IgD-negative memory B cell (primary cell): ENCODE measurements at regions not wholly inside any gene's neighbourhood (a gene's known extent, or its start where the extent isn't known, plus 50 kb on each side); places are given as distances from the start of the nearest gene placed in this dataset.

ENCODE experiments used
- H3K27ac Mint-ChIP-seq, 3 donors: one replicate each; pipeline ENCODE4 v1.8.0; 2020 to 2022; ENCODE audit warnings: mild to moderate bottlenecking in 3 of 3, mixed read lengths in 3 of 3, moderate library complexity in 1 of 3
- H3K27me3 Mint-ChIP-seq: one replicate; pipeline ENCODE4 v1.8.0; 2021; ENCODE audit warnings: mixed read lengths
- H3K36me3 Mint-ChIP-seq: one replicate; pipeline ENCODE4 v1.8.0; 2020; ENCODE audit warnings: mild to moderate bottlenecking, mixed read lengths
- H3K4me1 Mint-ChIP-seq, 3 donors: one replicate each; pipeline ENCODE4 v1.8.0; 2020 to 2022; ENCODE audit warnings: mixed read lengths in 3 of 3, mild to moderate bottlenecking in 1 of 3
- H3K4me3 Mint-ChIP-seq, 4 donors: one replicate each; pipeline ENCODE4 v1.8.0; 2020 to 2022; ENCODE audit warnings: mild to moderate bottlenecking in 4 of 4, mixed read lengths in 4 of 4, moderate library complexity in 3 of 4
- H3K9me3 Mint-ChIP-seq, 3 donors: one replicate each; pipeline ENCODE4 v1.8.0; 2020 to 2021; ENCODE audit warnings: mixed read lengths in 3 of 3, mild to moderate bottlenecking in 1 of 3

DNA sequence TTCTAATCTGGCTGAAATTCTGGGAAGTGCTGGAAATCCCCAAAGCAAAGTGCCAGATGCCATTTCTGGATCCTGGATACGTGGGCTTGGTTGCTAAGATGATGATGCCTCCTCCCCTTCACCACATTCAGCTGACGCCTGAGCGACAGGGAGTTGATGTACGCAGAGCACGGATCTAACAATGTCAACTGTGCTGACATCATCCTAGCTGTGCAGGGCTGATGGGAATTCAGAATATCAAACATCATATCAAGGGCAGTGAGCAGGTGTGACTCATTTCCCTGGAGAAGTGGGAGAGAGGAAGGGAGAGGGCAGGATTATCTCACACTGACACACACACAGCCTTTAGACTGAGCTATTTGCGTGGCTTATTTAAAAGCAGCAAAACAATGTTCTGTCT, 92.6 kb upstream of the ZBTB20 start:
- no peaks in the 10 kb centered on the region for H3K36me3 Mint-ChIP-seq

DNA sequence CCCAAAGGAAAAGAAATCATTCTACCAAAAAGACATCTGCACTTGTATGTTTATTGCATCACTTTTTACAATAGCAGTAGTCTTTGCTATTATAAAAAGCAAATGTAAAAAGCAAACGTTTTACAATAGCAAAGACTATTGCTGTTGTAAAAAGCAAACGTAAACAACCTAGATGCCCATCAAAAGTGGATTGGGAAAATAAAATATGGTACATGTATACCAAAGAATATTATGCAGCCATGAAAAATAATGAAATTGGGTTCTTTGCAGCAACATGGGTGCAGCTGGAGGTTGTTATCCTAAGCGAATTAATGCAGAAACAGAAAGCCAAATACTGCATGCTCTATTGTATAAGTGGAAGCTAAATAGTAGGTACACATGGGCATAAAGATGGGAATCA, 97.3 kb upstream of the ZBTB20 start:
- H3K4me1 Mint-ChIP-seq: no peaks in the 10 kb centered on the region
- H3K4me3 Mint-ChIP-seq: no peak overlapping the region
- no peak overlapping the region for H3K27ac Mint-ChIP-seq
- H3K36me3 Mint-ChIP-seq: no peaks in the 10 kb centered on the region
- H3K27me3 Mint-ChIP-seq: peaks cover 5% of the 10 kb centered on the region
- peaks cover 2 to 6% (median 3%) of the 10 kb centered on the region in 3 donors for H3K9me3 Mint-ChIP-seq

More for the DNA sequence above, 92.6 kb upstream of the ZBTB20 start:
- H3K4me3 Mint-ChIP-seq: no peak overlapping the region
- H3K27ac Mint-ChIP-seq: no peak overlapping the region
- H3K9me3 Mint-ChIP-seq: peaks cover 2 to 6% (median 3%) of the 10 kb centered on the region in 3 donors
- H3K27me3 Mint-ChIP-seq: peaks cover 2% of the 10 kb centered on the region
- no peaks in the 10 kb centered on the region for H3K4me1 Mint-ChIP-seq

DNA sequence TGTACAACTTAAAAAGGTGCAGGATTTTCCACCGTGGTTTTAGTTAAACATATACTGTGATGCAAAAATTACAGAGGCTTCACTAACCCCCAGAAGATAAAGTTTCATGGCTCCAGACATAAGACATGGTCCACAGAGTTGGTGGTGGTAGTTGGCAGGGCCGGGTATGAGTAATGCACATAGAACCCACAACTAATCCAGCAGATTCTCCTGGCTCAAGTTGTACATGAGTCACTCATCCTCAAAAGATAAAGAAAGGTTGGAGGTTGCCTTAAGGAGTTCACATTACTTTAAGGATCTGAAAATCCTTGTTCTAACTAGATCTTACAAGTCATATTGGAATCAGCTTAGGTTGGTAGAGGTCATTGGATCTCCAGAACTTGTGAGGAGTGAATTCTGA, 98.3 kb upstream of the ZBTB20 start:
- H3K9me3 Mint-ChIP-seq: peaks cover 2 to 6% (median 3%) of the 10 kb centered on the region in 3 donors
- H3K4me1 Mint-ChIP-seq: no peaks in the 10 kb centered on the region
- no peaks in the 10 kb centered on the region for H3K36me3 Mint-ChIP-seq
- H3K27ac Mint-ChIP-seq: no peak overlapping the region
- peaks cover 4% of the 10 kb centered on the region for H3K27me3 Mint-ChIP-seq
- no peak overlapping the region for H3K4me3 Mint-ChIP-seq

DNA sequence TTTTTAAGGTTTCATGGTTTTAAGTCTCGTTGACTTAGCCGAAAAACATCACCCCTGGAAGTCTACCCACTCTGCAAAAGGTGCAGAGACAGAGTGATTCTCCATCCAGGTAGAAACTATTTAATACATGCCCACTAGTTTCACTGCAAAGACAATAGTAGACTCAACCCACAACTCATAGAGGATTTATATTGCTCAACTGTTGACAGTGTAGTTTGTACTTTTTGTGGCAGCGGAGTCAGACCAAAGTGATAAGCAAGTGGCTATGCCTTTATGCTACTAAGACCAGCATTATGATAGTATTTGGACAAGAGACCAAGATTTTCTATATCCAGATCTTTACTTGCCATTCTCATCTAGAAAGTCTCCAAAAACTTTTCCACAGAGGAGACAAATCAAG, 98.8 kb upstream of the ZBTB20 start:
- H3K9me3 Mint-ChIP-seq: peaks cover 2 to 6% (median 3%) of the 10 kb centered on the region in 3 donors
- peaks cover 3% of the 10 kb centered on the region for H3K27me3 Mint-ChIP-seq
- no peak overlapping the region for H3K27ac Mint-ChIP-seq
- no peak overlapping the region for H3K4me3 Mint-ChIP-seq
- H3K36me3 Mint-ChIP-seq: no peaks in the 10 kb centered on the region
- no peaks in the 10 kb centered on the region for H3K4me1 Mint-ChIP-seq

DNA sequence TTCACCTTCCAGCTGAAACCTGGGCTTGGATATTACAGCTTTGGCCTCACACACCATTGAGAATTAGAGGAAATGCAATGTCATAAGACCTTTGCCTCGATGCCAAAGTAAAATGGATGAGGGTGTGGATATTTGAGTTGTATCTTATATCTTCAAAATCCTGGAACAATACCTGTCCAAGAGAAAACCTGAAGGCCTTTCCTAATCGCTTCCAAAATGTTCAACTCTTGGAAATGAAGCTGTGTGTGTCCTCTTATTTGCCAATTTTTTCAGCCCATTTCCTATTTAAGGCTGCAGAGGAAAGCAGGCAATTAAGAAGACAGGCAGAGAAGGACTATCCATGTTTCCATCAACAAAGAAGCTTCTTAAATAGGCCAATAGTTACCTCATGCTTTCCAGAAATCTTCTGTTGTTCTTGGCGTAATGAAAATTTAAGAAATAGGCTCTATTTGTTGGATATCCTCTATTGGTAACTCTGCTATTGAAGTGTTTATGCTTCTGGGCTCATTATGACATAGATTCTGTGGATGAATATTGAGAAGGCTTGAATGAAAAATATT, 99.5 kb upstream of the ZBTB20 start:
- no peak overlapping the region for H3K4me3 Mint-ChIP-seq
- H3K27ac Mint-ChIP-seq: no peak overlapping the region
- H3K36me3 Mint-ChIP-seq: no peaks in the 10 kb centered on the region
- H3K27me3 Mint-ChIP-seq: peaks cover 3% of the 10 kb centered on the region
- H3K4me1 Mint-ChIP-seq: no peaks in the 10 kb centered on the region
- H3K9me3 Mint-ChIP-seq: peaks cover 2 to 6% (median 3%) of the 10 kb centered on the region in 3 donors

DNA sequence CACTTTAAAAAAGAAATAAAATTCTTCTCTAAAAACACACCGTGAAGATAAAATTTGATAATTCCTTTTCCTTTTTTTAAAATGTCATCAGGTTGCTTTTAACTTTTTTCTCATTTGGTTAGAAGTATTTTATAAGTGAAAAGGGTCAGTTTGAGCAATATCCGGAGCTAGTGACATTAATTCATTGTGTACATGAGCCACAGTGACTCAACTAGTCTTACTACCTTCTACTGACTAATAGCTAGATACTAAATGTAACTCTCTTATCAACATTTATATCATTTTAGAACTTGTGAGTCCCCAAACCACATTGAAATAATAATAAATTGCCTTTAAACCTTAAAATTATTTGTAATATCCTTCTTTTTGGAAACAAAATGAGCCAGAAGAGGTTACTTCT, 101.2 kb upstream of the ZBTB20 start:
- peaks cover 3% of the 10 kb centered on the region for H3K27me3 Mint-ChIP-seq
- H3K27ac Mint-ChIP-seq: no peak overlapping the region
- peaks cover 0 to 1% (median 0%) of the 10 kb centered on the region in 3 donors for H3K4me1 Mint-ChIP-seq
- H3K9me3 Mint-ChIP-seq: peaks cover 0 to 3% (median 3%) of the 10 kb centered on the region in 3 donors
- no peaks in the 10 kb centered on the region for H3K36me3 Mint-ChIP-seq
- H3K4me3 Mint-ChIP-seq: no peak overlapping the region

DNA sequence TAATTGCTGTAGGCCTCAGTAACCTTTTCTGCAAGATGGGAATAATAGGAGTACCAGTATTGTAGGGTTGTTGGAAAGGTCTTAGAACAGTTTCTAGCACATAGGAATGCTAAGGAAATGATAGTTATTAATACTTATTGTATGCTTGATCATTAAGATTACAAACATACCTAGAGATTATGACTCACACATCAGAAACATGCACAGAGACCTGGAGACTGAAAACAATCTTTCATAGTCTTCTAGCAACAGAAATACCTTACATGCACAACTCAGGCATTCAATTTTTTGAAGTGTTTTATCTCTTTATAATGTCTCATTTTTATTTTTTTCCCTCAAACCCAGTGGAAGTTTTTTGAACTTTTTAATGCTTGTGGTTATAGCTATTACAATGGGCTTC, 104.4 kb upstream of the ZBTB20 start:
- Mint-ChIP-seq H3K9me3 (peaks cover 0 to 4% (median 4%) of the 10 kb centered on the region in 3 donors), H3K4me1 (peaks cover 0 to 1% (median 0%) of the 10 kb centered on the region in 3 donors), H3K4me3 (no peak overlapping the region), H3K27me3 (peaks cover 1% of the 10 kb centered on the region), H3K27ac (no peak overlapping the region), H3K36me3 (peaks cover 3% of the 10 kb centered on the region)

DNA sequence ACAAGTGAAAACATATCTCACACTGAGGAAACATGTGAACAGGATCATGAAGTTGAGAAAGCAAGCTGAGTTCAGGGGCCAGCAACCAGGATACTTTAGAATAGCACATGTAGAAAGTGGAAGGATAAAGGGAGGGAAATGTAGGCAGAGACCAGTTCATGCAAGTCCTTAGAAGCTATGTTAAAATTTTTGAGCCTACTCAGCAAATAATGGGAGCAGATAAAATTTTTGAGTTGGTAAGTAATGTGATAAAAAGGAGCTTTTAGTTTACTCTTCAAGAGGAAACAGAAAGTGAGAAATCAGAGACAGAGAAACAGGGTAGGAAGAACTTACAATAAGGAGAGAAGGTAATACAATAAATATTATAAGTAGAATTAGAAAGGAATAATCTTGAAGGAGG, 105.6 kb upstream of the ZBTB20 start:
- H3K4me1 Mint-ChIP-seq: peaks cover 0 to 1% (median 0%) of the 10 kb centered on the region in 3 donors
- H3K27me3 Mint-ChIP-seq: peaks cover 1% of the 10 kb centered on the region
- H3K9me3 Mint-ChIP-seq: peaks cover 8 to 9% (median 9%) of the 10 kb centered on the region in 3 donors
- no peak overlapping the region for H3K27ac Mint-ChIP-seq
- peaks cover 3% of the 10 kb centered on the region for H3K36me3 Mint-ChIP-seq
- H3K4me3 Mint-ChIP-seq: no peak overlapping the region

DNA sequence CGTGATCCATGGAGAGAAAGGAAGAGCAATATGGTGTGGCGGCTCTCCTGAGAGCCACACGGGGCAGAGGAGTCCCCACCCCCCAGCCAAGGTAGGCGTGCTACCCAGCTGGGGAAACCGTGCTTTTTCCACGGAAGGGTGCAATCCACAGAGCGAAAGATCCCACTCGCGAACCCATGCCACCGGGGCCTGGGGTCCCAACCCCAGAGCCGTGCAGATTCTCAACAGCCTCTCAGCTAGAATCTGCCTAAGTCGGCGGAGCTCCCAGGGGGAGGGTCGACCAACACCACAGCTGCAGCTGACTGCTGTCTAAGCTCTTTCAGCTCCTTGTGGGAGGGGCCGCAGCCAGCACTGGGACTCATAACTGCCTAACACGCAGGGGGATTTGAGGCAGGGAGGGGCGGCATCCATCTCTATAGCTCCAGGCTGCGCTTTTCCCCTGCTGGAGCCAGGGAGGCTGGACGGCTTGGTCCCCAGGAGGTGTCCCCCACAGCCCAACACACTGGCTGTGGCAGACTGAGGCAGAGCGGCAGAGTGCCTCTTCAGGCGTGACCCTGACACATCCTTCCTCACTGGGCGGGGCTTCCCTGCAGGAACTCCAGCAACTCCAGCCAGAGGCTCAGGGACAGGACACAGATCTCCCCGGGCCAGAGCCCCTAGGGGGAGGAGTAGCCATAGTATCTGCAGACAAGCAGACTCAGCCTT, 107.6 kb upstream of the ZBTB20 start:
- peaks cover 8 to 9% (median 9%) of the 10 kb centered on the region in 3 donors for H3K9me3 Mint-ChIP-seq
- H3K4me1 Mint-ChIP-seq: peaks cover 0 to 1% (median 0%) of the 10 kb centered on the region in 3 donors
- peaks cover 3% of the 10 kb centered on the region for H3K36me3 Mint-ChIP-seq
- H3K27ac Mint-ChIP-seq: no peak overlapping the region
- H3K4me3 Mint-ChIP-seq: no peak overlapping the region
- no peaks in the 10 kb centered on the region for H3K27me3 Mint-ChIP-seq

DNA sequence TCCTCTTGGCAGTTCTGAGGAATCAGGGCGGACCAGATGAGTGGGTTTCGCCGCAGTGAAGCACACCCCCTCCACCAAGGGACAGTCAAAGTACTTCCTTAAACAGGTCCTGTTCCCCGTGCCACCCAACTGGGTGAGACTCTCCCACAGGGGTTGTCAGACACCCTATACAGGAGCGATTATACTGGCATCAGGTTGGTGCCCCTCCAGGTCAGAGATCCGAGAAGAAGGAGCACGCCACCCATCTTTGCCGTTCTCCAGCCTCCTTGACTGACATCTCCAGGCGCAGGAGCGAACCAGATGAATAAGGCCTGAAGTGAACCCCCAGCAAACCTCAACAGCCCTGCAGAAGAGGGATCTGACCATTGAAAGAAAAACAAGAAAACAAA, 108.1 kb upstream of the ZBTB20 start:
- no peak overlapping the region for H3K4me3 Mint-ChIP-seq
- no peaks in the 10 kb centered on the region for H3K27me3 Mint-ChIP-seq
- peaks cover 8 to 9% (median 9%) of the 10 kb centered on the region in 3 donors for H3K9me3 Mint-ChIP-seq
- peaks cover 0 to 1% (median 0%) of the 10 kb centered on the region in 3 donors for H3K4me1 Mint-ChIP-seq
- H3K27ac Mint-ChIP-seq: no peak overlapping the region
- H3K36me3 Mint-ChIP-seq: peaks cover 3% of the 10 kb centered on the region

DNA sequence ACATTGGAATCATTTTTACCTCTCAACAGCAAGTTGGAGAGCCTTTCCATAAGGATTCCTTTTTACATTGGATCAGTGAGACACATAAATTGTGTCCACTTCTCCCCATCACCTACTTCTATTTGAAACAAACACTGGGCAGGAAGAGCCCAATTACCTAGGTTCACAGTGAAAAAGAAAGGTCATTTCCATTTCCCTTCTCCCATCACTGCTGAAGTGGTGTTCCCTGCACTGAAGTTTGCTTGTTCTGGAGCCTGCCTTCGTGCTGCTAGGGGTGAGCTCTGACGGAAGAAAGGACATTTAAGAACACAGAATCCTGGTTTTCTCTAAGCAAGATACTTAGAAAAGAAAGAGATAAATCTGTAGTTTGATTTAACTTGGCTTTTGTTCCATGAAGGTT, 123.8 kb upstream of the ZBTB20 start:
- peaks cover 0 to 4% (median 4%) of the 10 kb centered on the region in 3 donors for H3K9me3 Mint-ChIP-seq
- H3K36me3 Mint-ChIP-seq: peaks cover 7% of the 10 kb centered on the region
- H3K27me3 Mint-ChIP-seq: no peaks in the 10 kb centered on the region
- H3K4me3 Mint-ChIP-seq: no peak overlapping the region
- no peaks in the 10 kb centered on the region for H3K4me1 Mint-ChIP-seq
- no peak overlapping the region for H3K27ac Mint-ChIP-seq

DNA sequence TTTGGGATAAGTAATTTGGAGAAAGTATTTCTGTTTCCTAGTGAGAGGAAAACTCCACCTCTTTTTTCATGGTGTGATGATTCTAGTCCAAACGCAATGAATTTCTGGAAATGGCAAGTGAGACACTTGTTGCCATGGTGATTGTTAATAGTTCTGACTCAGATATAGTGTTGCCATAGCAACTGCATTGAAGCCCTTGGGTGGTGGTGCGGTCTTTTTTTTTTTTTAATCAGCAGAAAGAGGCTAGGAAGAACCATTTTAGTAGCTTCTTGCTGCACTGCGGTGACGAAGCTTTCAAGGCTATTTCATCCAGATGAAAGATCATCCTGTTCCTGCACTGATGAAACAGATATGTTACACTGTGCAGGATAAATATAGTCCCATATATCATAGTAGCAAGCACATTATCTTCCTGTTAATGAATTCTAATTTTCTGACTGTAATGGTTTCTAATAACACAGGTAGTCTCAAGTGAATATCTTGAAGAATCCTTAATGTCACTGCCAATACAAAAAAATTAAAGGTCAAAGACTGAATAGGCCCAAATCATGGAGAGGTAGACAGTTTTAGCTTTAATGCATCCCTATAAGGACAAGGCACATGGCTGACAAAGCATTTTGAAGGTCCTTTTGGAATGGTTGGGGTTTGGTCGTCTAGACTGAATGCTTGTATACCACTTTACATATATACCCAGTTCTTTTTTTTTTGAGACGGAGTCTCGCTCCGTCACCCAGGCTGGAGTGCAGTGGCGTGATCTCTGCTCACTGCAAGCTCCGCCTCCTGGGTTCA, 125.1 kb upstream of the ZBTB20 start:
- no peaks in the 10 kb centered on the region for H3K27me3 Mint-ChIP-seq
- no peak overlapping the region for H3K4me3 Mint-ChIP-seq
- H3K27ac Mint-ChIP-seq: no peak overlapping the region
- H3K36me3 Mint-ChIP-seq: peaks cover 7% of the 10 kb centered on the region
- H3K9me3 Mint-ChIP-seq: peaks cover 0 to 4% (median 4%) of the 10 kb centered on the region in 3 donors
- H3K4me1 Mint-ChIP-seq: no peaks in the 10 kb centered on the region

DNA sequence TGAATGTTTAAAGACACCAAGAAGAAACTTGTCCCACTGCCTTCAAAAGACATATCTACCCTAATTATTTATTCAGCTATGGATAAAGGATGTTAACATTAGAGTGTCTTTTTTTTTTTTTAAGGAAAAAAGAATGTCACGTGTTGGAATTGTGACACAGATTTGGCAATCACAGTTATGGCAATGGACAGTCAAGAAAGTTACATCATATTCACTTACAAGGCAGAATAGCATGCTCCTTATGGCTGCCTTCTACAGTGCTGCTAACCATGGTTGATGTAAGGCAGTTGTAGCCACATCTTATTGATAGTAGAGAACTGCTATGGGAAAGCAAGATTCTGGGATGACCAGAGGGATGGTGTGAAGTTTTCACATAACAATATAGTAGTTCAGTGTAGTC, 128.8 kb upstream of the ZBTB20 start:
- Mint-ChIP-seq H3K9me3 (peaks cover 0 to 2% (median 0%) of the 10 kb centered on the region in 3 donors), H3K4me1 (no peaks in the 10 kb centered on the region), H3K27ac (no peak overlapping the region), H3K27me3 (no peaks in the 10 kb centered on the region), H3K36me3 (peaks cover 4% of the 10 kb centered on the region), H3K4me3 (no peak overlapping the region)

DNA sequence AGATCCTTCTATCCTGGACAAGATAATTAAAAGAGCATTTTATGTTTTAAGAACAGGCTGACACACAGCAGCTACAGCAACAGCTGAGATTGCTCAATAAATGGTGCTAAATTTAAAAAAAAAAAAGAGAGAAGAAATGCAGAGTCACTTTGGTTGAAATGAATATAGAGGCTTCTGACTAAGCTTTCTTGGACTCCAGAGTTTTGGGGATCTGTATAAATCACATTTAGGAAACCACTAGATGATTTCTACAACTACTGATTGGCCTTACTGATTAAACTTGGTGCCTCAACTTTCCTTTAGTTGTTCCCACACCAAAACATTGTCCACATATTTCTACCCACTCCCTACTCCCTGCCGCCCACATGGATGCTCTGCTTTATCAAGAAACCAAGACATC, 132.9 kb upstream of the ZBTB20 start:
- H3K27me3 Mint-ChIP-seq: no peaks in the 10 kb centered on the region
- no peak overlapping the region for H3K27ac Mint-ChIP-seq
- peaks cover 0 to 1% (median 0%) of the 10 kb centered on the region in 3 donors for H3K4me1 Mint-ChIP-seq
- peaks cover 0 to 2% (median 0%) of the 10 kb centered on the region in 3 donors for H3K9me3 Mint-ChIP-seq
- H3K36me3 Mint-ChIP-seq: no peaks in the 10 kb centered on the region
- no peak overlapping the region for H3K4me3 Mint-ChIP-seq

DNA sequence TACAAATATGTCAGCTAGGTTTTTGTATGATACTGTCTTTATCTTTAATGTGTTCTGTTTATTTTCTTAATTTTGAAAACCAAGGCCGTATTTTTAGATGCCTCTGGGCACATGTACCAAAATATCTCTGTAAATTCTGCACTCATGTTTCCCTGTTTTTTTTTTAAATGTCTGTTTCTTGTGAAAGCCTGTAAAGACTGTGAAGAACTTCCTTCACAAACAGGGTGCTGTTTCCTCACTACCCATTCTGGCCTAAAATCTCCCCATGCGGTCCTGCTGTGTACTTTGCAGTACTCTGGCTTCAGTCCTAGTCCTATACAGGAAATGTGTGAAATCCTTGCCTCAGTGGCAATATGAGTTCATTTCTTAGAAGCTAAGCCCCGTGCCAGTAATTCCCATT, 133.4 kb upstream of the ZBTB20 start:
- Mint-ChIP-seq H3K9me3 (peaks cover 0 to 2% (median 0%) of the 10 kb centered on the region in 3 donors), H3K4me1 (peaks cover 0 to 1% (median 0%) of the 10 kb centered on the region in 3 donors), H3K4me3 (no peak overlapping the region), H3K27ac (no peak overlapping the region), H3K27me3 (no peaks in the 10 kb centered on the region), H3K36me3 (no peaks in the 10 kb centered on the region)
